Trophoblast cell (in vitro differentiated cells and primary cell): ENCODE measurements at regions not wholly inside any gene's neighbourhood (a gene's known extent, or its start where the extent isn't known, plus 50 kb on each side); places are given as distances from the start of the nearest gene placed in this dataset.

Experiments
- DNase-seq, 2 donors: peaks; one replicate each; pipeline ENCODE4 v3.0.0-alpha.2; 2016
- H2AFZ ChIP-seq: 2 replicates; pipeline ENCODE4 v1.6.1; 2013; ENCODE audit warnings: low read length, moderate library complexity, mild to moderate bottlenecking; ENCODE audit not compliant: insufficient read depth, poor library complexity
- H2AK5ac ChIP-seq: 2 replicates; pipeline ENCODE4 v1.6.1; 2013; ENCODE audit warnings: mild to moderate bottlenecking, low read length
- H2BK120ac ChIP-seq: 2 replicates; pipeline ENCODE4 v1.6.1; 2013; ENCODE audit warnings: low read length, mild to moderate bottlenecking, moderate library complexity; ENCODE audit not compliant: insufficient read depth, poor library complexity
- H2BK12ac ChIP-seq: 2 replicates; pipeline ENCODE4 v1.6.1; 2013; ENCODE audit warnings: mild to moderate bottlenecking, low read length, moderate library complexity
- H2BK5ac ChIP-seq: 2 replicates; pipeline ENCODE4 v1.6.1; 2013; ENCODE audit warnings: low read length, low read depth, moderate library complexity, mild to moderate bottlenecking; ENCODE audit not compliant: poor library complexity
- H3K14ac ChIP-seq: 2 replicates; pipeline ENCODE4 v1.6.1; 2013; ENCODE audit warnings: mild to moderate bottlenecking, low read length
- H3K18ac ChIP-seq: 2 replicates; pipeline ENCODE4 v1.6.1; 2013; ENCODE audit warnings: mild to moderate bottlenecking, low read length
- H3K23ac ChIP-seq: 2 replicates; pipeline ENCODE4 v1.6.1; 2013; ENCODE audit warnings: low read length
- H3K27ac ChIP-seq: 2 replicates; pipeline ENCODE4 v1.5.1; 2013; ENCODE audit warnings: low read depth, mild to moderate bottlenecking, inconsistent platforms, low read length, moderate library complexity
- H3K27me3 ChIP-seq: 2 replicates; pipeline ENCODE4 v1.6.1; 2013; ENCODE audit warnings: inconsistent platforms, mild to moderate bottlenecking, low read length, moderate library complexity; ENCODE audit not compliant: insufficient read depth
- H3K36me3 ChIP-seq, 2 experiments: 1 replicate in 1 of 2; 2 replicates in 1 of 2; pipeline ENCODE4 v1.6.1; 2013; ENCODE audit warnings: low read length in 2 of 2, mild to moderate bottlenecking in 2 of 2, moderate library complexity in 1 of 2; ENCODE audit not compliant: insufficient read depth in 2 of 2, control insufficient read depth in 1 of 2
- H3K4ac ChIP-seq: 2 replicates; pipeline ENCODE4 v1.6.1; 2013; ENCODE audit warnings: low read depth, mild to moderate bottlenecking, low read length, moderate library complexity
- H3K4me1 ChIP-seq, 2 experiments: 1 replicate in 1 of 2; 2 replicates in 1 of 2; pipeline ENCODE4 v1.6.1; 2013; ENCODE audit warnings: low read length in 2 of 2, mild to moderate bottlenecking in 2 of 2, moderate library complexity in 1 of 2; ENCODE audit not compliant: insufficient read depth in 2 of 2, control insufficient read depth in 1 of 2
- H3K4me2 ChIP-seq: 2 replicates; pipeline ENCODE4 v1.6.1; 2013; ENCODE audit warnings: inconsistent platforms, mild to moderate bottlenecking, low read length, moderate library complexity
- H3K4me3 ChIP-seq: 2 replicates; pipeline ENCODE4 v1.5.1; 2013; ENCODE audit warnings: mild to moderate bottlenecking, low read depth, low read length, inconsistent platforms
- H3K79me1 ChIP-seq: one replicate; pipeline ENCODE4 v1.6.1; 2013; ENCODE audit warnings: low read length
- H3K79me2 ChIP-seq: 2 replicates; pipeline ENCODE4 v1.6.1; 2013; ENCODE audit warnings: low read length, mild to moderate bottlenecking; ENCODE audit not compliant: control insufficient read depth, insufficient read depth, poor library complexity
- H3K9ac ChIP-seq: 2 replicates; pipeline ENCODE4 v1.6.1; 2013; ENCODE audit warnings: mild to moderate bottlenecking, low read length
- H3K9me3 ChIP-seq: 2 replicates; pipeline ENCODE4 v1.6.1; 2013; ENCODE audit warnings: low read depth, mild to moderate bottlenecking, control low read depth, inconsistent platforms, low read length; ENCODE audit not compliant: insufficient read depth
- H4K12ac ChIP-seq: 2 replicates; pipeline ENCODE4 v1.6.1; 2013; ENCODE audit warnings: low read depth, mild to moderate bottlenecking, low read length, moderate library complexity
- H4K8ac ChIP-seq: 2 replicates; pipeline ENCODE4 v1.6.1; 2013; ENCODE audit warnings: low read depth, mild to moderate bottlenecking, low read length, moderate library complexity
- H4K91ac ChIP-seq: one replicate; pipeline ENCODE4 v1.6.1; 2013; ENCODE audit warnings: low read depth, mild to moderate bottlenecking, low read length, moderate library complexity
- WGBS: extraction: QIAGEN DNeasy Blood & Tissue Kit; methylation state at CpG from one replicate; pipeline ENCODE4 v1.1.7; 2013; ENCODE audit warnings: missing lambda C conversion rate; ENCODE audit not compliant: insufficient read length, insufficient coverage; ENCODE audit errors: extremely low coverage; 5-methylcytosine and 5-hydroxymethylcytosine counted together

GRCh38 chr12:31783556-31783955, 54.7 kb upstream of the AMN1 start:
- WGBS: no CpG with 5 or more reads among the region's 1 CpG
- H3K27me3 ChIP-seq: no peaks in the 10 kb centered on the region
- H2BK12ac ChIP-seq: no peak overlapping the region
- H3K27ac ChIP-seq: no peak overlapping the region
- no peaks in the 10 kb centered on the region for H3K79me1 ChIP-seq
- no peaks in the 10 kb centered on the region for H3K9me3 ChIP-seq
- H3K79me2 ChIP-seq: no peaks in the 10 kb centered on the region
- no peaks in the 10 kb centered on the region for H3K36me3 ChIP-seq
- H4K91ac ChIP-seq: no peak overlapping the region
- no peaks in the 10 kb centered on the region for H3K4me1 ChIP-seq
- H3K4ac ChIP-seq: no peak overlapping the region
- no peak overlapping the region for H2AK5ac ChIP-seq
- H4K8ac ChIP-seq: no peak overlapping the region
- DNase-seq: no peak
- H3K4me3 ChIP-seq: no peak overlapping the region
- no peak overlapping the region for H2AFZ ChIP-seq
- H3K18ac ChIP-seq: no peak overlapping the region
- no peak overlapping the region for H2BK5ac ChIP-seq
- H4K12ac ChIP-seq: no peak overlapping the region
- H2BK120ac ChIP-seq: no peak overlapping the region
- no peak overlapping the region for H3K23ac ChIP-seq
- H3K14ac ChIP-seq: no peak overlapping the region
- no peak overlapping the region for H3K9ac ChIP-seq
- no peak overlapping the region for H3K4me2 ChIP-seq

- no peak overlapping the region for H4K91ac ChIP-seq
- H2BK120ac ChIP-seq: no peak overlapping the region
- no peaks in the 10 kb centered on the region for H3K4me1 ChIP-seq
- H3K79me1 ChIP-seq: no peaks in the 10 kb centered on the region
- no peak overlapping the region for H3K18ac ChIP-seq
- H3K14ac ChIP-seq: no peak overlapping the region
- no peaks in the 10 kb centered on the region for H3K36me3 ChIP-seq
- no peak overlapping the region for H2BK12ac ChIP-seq
- no peak overlapping the region for H4K8ac ChIP-seq
- H2AK5ac ChIP-seq: peak overlapping the region; percentile 80
- no peak overlapping the region for H2AFZ ChIP-seq
- H2BK5ac ChIP-seq: no peak overlapping the region
- no peaks in the 10 kb centered on the region for H3K27me3 ChIP-seq
- no peak overlapping the region for H3K4ac ChIP-seq
- H3K9ac ChIP-seq: no peak overlapping the region
- H4K12ac ChIP-seq: no peak overlapping the region
- no peak overlapping the region for H3K23ac ChIP-seq
- no peaks in the 10 kb centered on the region for H3K79me2 ChIP-seq
- no peak for DNase-seq
- no CpG with 5 or more reads among the region's 17 CpGs for WGBS
- no peak overlapping the region for H3K4me3 ChIP-seq
- H3K27ac ChIP-seq: no peak overlapping the region
- no peak overlapping the region for H3K4me2 ChIP-seq
- H3K9me3 ChIP-seq: no peaks in the 10 kb centered on the region
These were observed 53.2 kb upstream of the AMN1 start for GRCh38 chr12:31781894-31782540.

GRCh38 chr12:31780096-31780495, 51.3 kb upstream of the AMN1 start:
- no peak overlapping the region for H3K27ac ChIP-seq
- no peak overlapping the region for H3K4ac ChIP-seq
- no peak overlapping the region for H2BK5ac ChIP-seq
- no peaks in the 10 kb centered on the region for H3K79me1 ChIP-seq
- no peaks in the 10 kb centered on the region for H3K36me3 ChIP-seq
- H2AK5ac ChIP-seq: no peak overlapping the region
- H2AFZ ChIP-seq: no peak overlapping the region
- no peaks in the 10 kb centered on the region for H3K27me3 ChIP-seq
- H3K4me3 ChIP-seq: no peak overlapping the region
- no peak overlapping the region for H3K18ac ChIP-seq
- no peaks in the 10 kb centered on the region for H3K79me2 ChIP-seq
- no peak overlapping the region for H4K8ac ChIP-seq
- no peaks in the 10 kb centered on the region for H3K9me3 ChIP-seq
- H4K12ac ChIP-seq: no peak overlapping the region
- WGBS: no CpG with 5 or more reads among the region's 5 CpGs
- H3K4me2 ChIP-seq: no peak overlapping the region
- no peak overlapping the region for H3K9ac ChIP-seq
- H4K91ac ChIP-seq: no peak overlapping the region
- no peak overlapping the region for H3K14ac ChIP-seq
- DNase-seq: no peak
- H3K4me1 ChIP-seq: peaks cover under 1% of the 10 kb centered on the region in 2 experiments
- no peak overlapping the region for H2BK120ac ChIP-seq
- H3K23ac ChIP-seq: no peak overlapping the region
- H2BK12ac ChIP-seq: no peak overlapping the region

- Histone ChIP-seq H4K12ac (no peak overlapping the region), H3K23ac (no peak overlapping the region), H3K79me2 (no peaks in the 10 kb centered on the region), H3K9ac (no peak overlapping the region), H4K8ac (no peak overlapping the region), H3K14ac (no peak overlapping the region), H3K18ac (no peak overlapping the region), H3K4me3 (no peak overlapping the region), H4K91ac (no peak overlapping the region), H2AK5ac (no peak overlapping the region), H2AFZ (no peak overlapping the region), H3K79me1 (peaks cover 6% of the 10 kb centered on the region), H3K27me3 (no peaks in the 10 kb centered on the region), H3K4me2 (no peak overlapping the region), H3K4ac (no peak overlapping the region), H2BK5ac (no peak overlapping the region), H3K4me1 (peaks cover 2 to 5% of the 10 kb centered on the region in 2 experiments), H3K36me3 (no peaks in the 10 kb centered on the region), H2BK12ac (no peak overlapping the region), H3K9me3 (no peaks in the 10 kb centered on the region), H3K27ac (no peak overlapping the region), H2BK120ac (no peak overlapping the region)
- no peak for DNase-seq
- no CpG with 5 or more reads among the region's 5 CpGs for WGBS
These were observed 49.9 kb upstream of the AMN1 start for GRCh38 chr12:31778687-31779086.
